LNCaP clone FGC (cell line): ENCODE measurements at regions not wholly inside any gene's neighbourhood (a gene's known extent, or its start where the extent isn't known, plus 50 kb on each side); places are given as distances from the start of the nearest gene placed in this dataset.

Source experiments
- DNase-seq: peaks from one replicate; pipeline ENCODE4 v3.0.0-alpha.2; 2011; ENCODE audit warnings: low read depth
- H3K4me3 ChIP-seq: 2 replicates; pipeline ENCODE4 v1.5.1; 2011; ENCODE audit warnings: mild to moderate bottlenecking, low read depth, low read length, control low read depth
- CTCF ChIP-seq: IDR thresholded peaks from 2 replicates; pipeline ENCODE4 v1.5.1; 2012; ENCODE audit warnings: mild to moderate bottlenecking; ENCODE audit not compliant: control insufficient read depth, insufficient read depth; ENCODE audit errors: extremely low read depth

GRCh38 chr16:85367485-85367884, 245.6 kb upstream of the GSE1 start:
- TF ChIP-seq CTCF: no peak
- no peak for DNase-seq
- H3K4me3 ChIP-seq: no peak overlapping the region

GRCh38 chr16:85369060-85369459, 244.1 kb upstream of the GSE1 start:
- no peak for DNase-seq
- H3K4me3 ChIP-seq: no peak overlapping the region
- no peak for TF ChIP-seq CTCF

- peak; percentile 72 for TF ChIP-seq CTCF
- H3K4me3 ChIP-seq: no peak overlapping the region
- no peak for DNase-seq
Measured at GRCh38 chr16:85369741-85370528, 243.2 kb upstream of the GSE1 start.

- no peak overlapping the region for H3K4me3 ChIP-seq
- no peak for TF ChIP-seq CTCF
- no peak for DNase-seq
Measured at GRCh38 chr16:85370543-85370880, 242.6 kb upstream of the GSE1 start.

GRCh38 chr16:85370881-85371651, 242.1 kb upstream of the GSE1 start:
- no peak overlapping the region for H3K4me3 ChIP-seq
- DNase-seq: no peak
- TF ChIP-seq CTCF: no peak

- no peak for TF ChIP-seq CTCF
- DNase-seq: no peak
- H3K4me3 ChIP-seq: no peak overlapping the region
Measured at GRCh38 chr16:85371948-85372347, 241.2 kb upstream of the GSE1 start.
